ENCODE measurements at regions not wholly inside any gene's neighbourhood (a gene's known extent, or its start where the extent isn't known, plus 50 kb on each side); places are given as distances from the start of the nearest gene placed in this dataset.

- Histone ChIP-seq H3K79me2 (replicated peaks; ENCODE audit: insufficient read depth, low read length) (no peaks in the 10 kb centered on the region), H3K27ac (ENCODE audit: low read length) (no peak overlapping the region), H3K4me3 (ENCODE audit: low read length) (no peak overlapping the region), H2AFZ (ENCODE audit: low read depth, low read length) (no peak overlapping the region), H4K20me1 (ENCODE audit: insufficient read depth) (no peaks in the 10 kb centered on the region), H3K9ac (ENCODE audit: low read length) (no peak overlapping the region), H3K36me3 (ENCODE audit: insufficient read depth, low read length) (no peaks in the 10 kb centered on the region), H3K9me2 (ENCODE audit: insufficient read depth, low read length) (no peaks in the 10 kb centered on the region), H3K9me3 (ENCODE audit: low read length) (peaks cover 3% of the 10 kb centered on the region), H3F3A (ENCODE audit: insufficient read depth, low read length, poor library complexity, severe bottlenecking) (no peaks in the 10 kb centered on the region), H3K4me2 (ENCODE audit: low read length) (no peak overlapping the region), H3K27me3 (ENCODE audit: insufficient read depth, low read depth, low read length) (no peaks in the 10 kb centered on the region)
- TF ChIP-seq EP300 (conservative IDR thresholded peaks at IDR 0.05; ENCODE audit: poor library complexity, severe bottlenecking) (no peak), EZH2 (IDR thresholded peaks at IDR 0.05; ENCODE audit: borderline replicate concordance, insufficient read depth, low read length, poor library complexity, severe bottlenecking) (no peak), POLR2AphosphoS5 (IDR thresholded peaks at IDR 0.05) (no peak)
Observed at GRCh38 chr1:80250573-80251168, 1244.1 kb upstream of the ADGRL4 start.

DNA sequence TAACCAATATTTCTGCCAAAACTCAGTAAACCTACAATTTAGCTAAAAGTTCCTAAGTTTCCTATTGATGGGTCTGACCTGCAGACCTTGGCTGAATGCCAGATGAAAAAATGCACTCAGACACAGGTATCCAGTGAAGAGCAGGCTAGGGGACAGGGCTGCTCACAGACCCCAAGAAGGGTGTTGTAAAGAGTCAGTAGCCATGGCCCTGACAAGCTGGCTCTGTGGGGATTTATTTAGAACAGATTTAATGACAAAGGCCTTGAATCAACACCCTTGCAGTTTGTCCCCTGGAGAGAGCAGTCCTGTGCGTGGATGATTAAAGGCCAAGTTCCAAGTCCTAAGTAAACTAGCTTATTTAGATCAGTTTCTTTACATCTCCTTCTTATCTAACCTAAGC lies 1243.2 kb upstream of the ADGRL4 start:
- no peaks in the 10 kb centered on the region for H3F3A ChIP-seq (ENCODE audit: insufficient read depth, low read length, poor library complexity, severe bottlenecking)
- H3K4me3 ChIP-seq (ENCODE audit: low read length): no peak overlapping the region
- no peak overlapping the region for H3K27ac ChIP-seq (ENCODE audit: low read length)
- TF ChIP-seq CTCF (IDR thresholded peaks at IDR 0.05; ENCODE audit: poor library complexity, severe bottlenecking) (no peak), EP300 (conservative IDR thresholded peaks at IDR 0.05; ENCODE audit: poor library complexity, severe bottlenecking) (no peak), EZH2 (IDR thresholded peaks at IDR 0.05; ENCODE audit: borderline replicate concordance, insufficient read depth, low read length, poor library complexity, severe bottlenecking) (no peak), TAF1 (IDR thresholded peaks at IDR 0.05; ENCODE audit: low read depth) (no peak), POLR2AphosphoS5 (IDR thresholded peaks at IDR 0.05) (no peak), SMC3 (conservative IDR thresholded peaks at IDR 0.05; ENCODE audit: poor library complexity) (no peak), RAD21 (conservative IDR thresholded peaks at IDR 0.05) (no peak), MXI1 (conservative IDR thresholded peaks at IDR 0.05; ENCODE audit: poor library complexity, severe bottlenecking) (no peak)
- TF ChIP-seq, protein P1, sequence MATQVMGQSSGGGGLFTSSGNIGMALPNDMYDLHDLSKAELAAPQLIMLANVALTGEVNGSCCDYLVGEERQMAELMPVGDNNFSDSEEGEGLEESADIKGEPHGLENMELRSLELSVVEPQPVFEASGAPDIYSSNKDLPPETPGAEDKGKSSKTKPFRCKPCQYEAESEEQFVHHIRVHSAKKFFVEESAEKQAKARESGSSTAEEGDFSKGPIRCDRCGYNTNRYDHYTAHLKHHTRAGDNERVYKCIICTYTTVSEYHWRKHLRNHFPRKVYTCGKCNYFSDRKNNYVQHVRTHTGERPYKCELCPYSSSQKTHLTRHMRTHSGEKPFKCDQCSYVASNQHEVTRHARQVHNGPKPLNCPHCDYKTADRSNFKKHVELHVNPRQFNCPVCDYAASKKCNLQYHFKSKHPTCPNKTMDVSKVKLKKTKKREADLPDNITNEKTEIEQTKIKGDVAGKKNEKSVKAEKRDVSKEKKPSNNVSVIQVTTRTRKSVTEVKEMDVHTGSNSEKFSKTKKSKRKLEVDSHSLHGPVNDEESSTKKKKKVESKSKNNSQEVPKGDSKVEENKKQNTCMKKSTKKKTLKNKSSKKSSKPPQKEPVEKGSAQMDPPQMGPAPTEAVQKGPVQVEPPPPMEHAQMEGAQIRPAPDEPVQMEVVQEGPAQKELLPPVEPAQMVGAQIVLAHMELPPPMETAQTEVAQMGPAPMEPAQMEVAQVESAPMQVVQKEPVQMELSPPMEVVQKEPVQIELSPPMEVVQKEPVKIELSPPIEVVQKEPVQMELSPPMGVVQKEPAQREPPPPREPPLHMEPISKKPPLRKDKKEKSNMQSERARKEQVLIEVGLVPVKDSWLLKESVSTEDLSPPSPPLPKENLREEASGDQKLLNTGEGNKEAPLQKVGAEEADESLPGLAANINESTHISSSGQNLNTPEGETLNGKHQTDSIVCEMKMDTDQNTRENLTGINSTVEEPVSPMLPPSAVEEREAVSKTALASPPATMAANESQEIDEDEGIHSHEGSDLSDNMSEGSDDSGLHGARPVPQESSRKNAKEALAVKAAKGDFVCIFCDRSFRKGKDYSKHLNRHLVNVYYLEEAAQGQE (IDR thresholded peaks at IDR 0.05; ENCODE audit: borderline replicate concordance): no peak
- H4K20me1 ChIP-seq (ENCODE audit: insufficient read depth): no peaks in the 10 kb centered on the region
- H3K4me2 ChIP-seq (ENCODE audit: low read length): no peak overlapping the region
- peaks cover 3% of the 10 kb centered on the region for H3K9me3 ChIP-seq (ENCODE audit: low read length)
- no peaks in the 10 kb centered on the region for H3K27me3 ChIP-seq (ENCODE audit: insufficient read depth, low read depth, low read length)
- H3K36me3 ChIP-seq (ENCODE audit: insufficient read depth, low read length): no peaks in the 10 kb centered on the region
- no peaks in the 10 kb centered on the region for H3K79me2 ChIP-seq (replicated peaks; ENCODE audit: insufficient read depth, low read length)
- H2AFZ ChIP-seq (ENCODE audit: low read depth, low read length): no peak overlapping the region
- no peaks in the 10 kb centered on the region for H3K9me2 ChIP-seq (ENCODE audit: insufficient read depth, low read length)
- no peak overlapping the region for H3K9ac ChIP-seq (ENCODE audit: low read length)

Measured in neural cell (in vitro differentiated cells).